SK-N-SH (cell line): ENCODE measurements at regions not wholly inside any gene's neighbourhood (a gene's known extent, or its start where the extent isn't known, plus 50 kb on each side); places are given as distances from the start of the nearest gene placed in this dataset.
A peak's percentile ranks its signal among the peaks of the same experiment; 100 is the strongest.

Experiments used
- CTCF ChIA-PET: fragments of 300-600, 350-600 bp; formaldehyde crosslinking; extraction: SDS; loops from one replicate; lab custom pipeline; 2021; lab: Yijun Ruan, JAX
- POLR2A ChIA-PET: fragments of 350-600 bp; sonication (Branson Sonifier 250); formaldehyde crosslinking; extraction: SDS; loops from one replicate; lab custom pipeline; 2020; ENCODE audit warnings: antibody characterized with exemption, inconsistent platforms; lab: Yijun Ruan, JAX
- DNase-seq: peaks from one replicate; pipeline ENCODE4 v3.0.0; 2012
- H2AFZ ChIP-seq: fragments of 200-600 bp; sonication (generic); 2 replicates; pipeline ENCODE4 v1.8.1; 2016; ENCODE audit warnings: antibody characterized with exemption, mild to moderate bottlenecking, low read depth
- H3F3A ChIP-seq: fragments of 200-600 bp; sonication (generic); replicated peaks from 2 replicates; pipeline ENCODE3; 2016; ENCODE audit warnings: antibody characterized with exemption, mild to moderate bottlenecking; ENCODE audit not compliant: insufficient read depth
- H3K27ac ChIP-seq, 2 experiments: fragments of 200-500 bp in 1 of 2; fragments of 200-600 bp in 1 of 2; sonication (Bioruptor generic) in 1 of 2; sonication (generic), shearing (Covaris generic) in 1 of 2; 2 replicates each; pipeline versions ENCODE4 v1.5.1 to v1.6.1; 2014 to 2016; ENCODE audit warnings: low read depth in 2 of 2, inconsistent platforms in 1 of 2, low read length in 1 of 2, mild to moderate bottlenecking in 1 of 2, mixed read lengths in 1 of 2
- H3K27me3 ChIP-seq: fragments of 200-600 bp; sonication (generic), shearing (Covaris generic); 2 replicates; pipeline ENCODE4 v1.6.1; 2016; ENCODE audit warnings: mixed run types; ENCODE audit not compliant: insufficient read depth
- H3K36me3 ChIP-seq, 2 experiments: fragments of 200-500 bp in 1 of 2; fragments of 200-600 bp in 1 of 2; sonication (Bioruptor generic) in 1 of 2; sonication (generic) in 1 of 2; replicated peaks in 1 of 2; 2 replicates each; pipeline versions ENCODE3 to v1.5.1; 2014 to 2016; ENCODE audit warnings: low read length in 1 of 2, mild to moderate bottlenecking in 1 of 2; ENCODE audit not compliant: insufficient read depth in 2 of 2, control insufficient read depth in 1 of 2
- H3K4me1 ChIP-seq, 2 experiments: fragments of 200-500 bp in 1 of 2; fragments of 200-600 bp in 1 of 2; sonication (Bioruptor generic) in 1 of 2; sonication (generic), shearing (Covaris generic) in 1 of 2; 2 replicates each; pipeline versions ENCODE4 v1.5.1 to v1.6.1; 2014 to 2016; ENCODE audit warnings: low read depth in 1 of 2, low read length in 1 of 2, mixed run types in 1 of 2; ENCODE audit not compliant: insufficient read depth in 2 of 2, control insufficient read depth in 1 of 2
- H3K4me2 ChIP-seq: fragments of 200-600 bp; sonication (generic), shearing (Covaris generic); 2 replicates; pipeline ENCODE4 v1.6.1; 2017; ENCODE audit warnings: mixed run types
- H3K4me3 ChIP-seq, 2 experiments: fragments of 200-500 bp in 1 of 2; fragments of 200-600 bp in 1 of 2; sonication (Bioruptor generic) in 1 of 2; sonication (generic), shearing (Covaris generic) in 1 of 2; 2 replicates each; pipeline versions ENCODE4 v1.5.1 to v1.8.1; 2014 to 2016; ENCODE audit warnings: low read depth in 2 of 2, inconsistent platforms in 1 of 2, low read length in 1 of 2, mild to moderate bottlenecking in 1 of 2, mixed read lengths in 1 of 2, moderate library complexity in 1 of 2
- H3K79me2 ChIP-seq: fragments of 200-600 bp; sonication (generic); 2 replicates; pipeline ENCODE4 v1.8.1; 2017; ENCODE audit warnings: mild to moderate bottlenecking; ENCODE audit not compliant: insufficient read depth
- H3K9ac ChIP-seq: fragments of 200-600 bp; sonication (generic); 2 replicates; pipeline ENCODE4 v1.6.1; 2017; ENCODE audit warnings: mixed run types
- H3K9me2 ChIP-seq: fragments of 200-600 bp; sonication (generic); 2 replicates; pipeline ENCODE4 v1.6.1; 2017; ENCODE audit warnings: mixed run types
- H3K9me3 ChIP-seq: fragments of 200-600 bp; sonication (generic); 2 replicates; pipeline ENCODE4 v1.6.1; 2017; ENCODE audit warnings: mixed run types, mild to moderate bottlenecking, moderate library complexity
- H4K20me1 ChIP-seq: fragments of 200-600 bp; sonication (generic); 2 replicates; pipeline ENCODE4 v1.6.1; 2017; ENCODE audit warnings: mild to moderate bottlenecking, mixed run types; ENCODE audit not compliant: insufficient read depth
- CTCF ChIP-seq: fragments of 200-600 bp; sonication (generic); IDR thresholded peaks from 2 replicates; pipeline ENCODE4 v1.6.1; 2017; ENCODE audit warnings: antibody characterized with exemption, mild to moderate bottlenecking, moderate library complexity
- ELF1 ChIP-seq: IDR thresholded peaks from 2 replicates; pipeline ENCODE4 v1.4.0; 2012
- EP300 ChIP-seq, 2 experiments: IDR thresholded peaks; 2 replicates each; pipeline versions ENCODE4 v1.4.0 to v1.6.1; 2012; ENCODE audit warnings: borderline replicate concordance in 1 of 2, low read depth in 1 of 2, low read length in 1 of 2
- EZH2phosphoT487 ChIP-seq: fragments of 200-600 bp; sonication (generic); IDR thresholded peaks from 2 replicates; pipeline ENCODE4 v1.6.1; 2017; ENCODE audit warnings: low read depth, mixed run types, mild to moderate bottlenecking, antibody characterized with exemption, moderate library complexity, borderline replicate concordance
- FOSL2 ChIP-seq: IDR thresholded peaks from 2 replicates; pipeline ENCODE4 v1.4.0; 2012; ENCODE audit warnings: low read depth, mild to moderate bottlenecking, moderate library complexity, borderline replicate concordance
- FOXJ3 ChIP-seq: sonication (generic); formaldehyde crosslinking; IDR thresholded peaks from 2 replicates; pipeline ENCODE4 v1.5.1; 2020; ENCODE audit warnings: mild to moderate bottlenecking, missing genetic modification reagents
- GABPA ChIP-seq: IDR thresholded peaks from 2 replicates; pipeline ENCODE4 v1.4.0; 2012; ENCODE audit warnings: low read depth, mild to moderate bottlenecking
- GATA2 ChIP-seq: sonication (generic); formaldehyde crosslinking; IDR thresholded peaks from 2 replicates; pipeline ENCODE4 v1.5.0; 2020; ENCODE audit warnings: mild to moderate bottlenecking, missing genetic modification reagents
- JUND ChIP-seq: IDR thresholded peaks from 2 replicates; pipeline ENCODE4 v1.4.0; 2012
- MAX ChIP-seq: IDR thresholded peaks from 2 replicates; pipeline ENCODE4 v1.4.0; 2012; ENCODE audit warnings: low read depth
- MEF2A ChIP-seq: IDR thresholded peaks from 2 replicates; pipeline ENCODE4 v1.4.0; 2012; ENCODE audit warnings: low read depth, borderline replicate concordance
- NFIC ChIP-seq: IDR thresholded peaks from 2 replicates; pipeline ENCODE4 v1.4.0; 2012; ENCODE audit warnings: borderline replicate concordance
- NRF1 ChIP-seq: IDR thresholded peaks from 2 replicates; pipeline ENCODE4 v1.6.1; 2012; ENCODE audit warnings: low read depth, mild to moderate bottlenecking, low read length
- POLR2AphosphoS5 ChIP-seq: IDR thresholded peaks from 2 replicates; pipeline ENCODE4 v1.6.1; 2012; ENCODE audit warnings: low read depth, low read length
- RAD21 ChIP-seq: IDR thresholded peaks from 2 replicates; pipeline ENCODE4 v1.6.1; 2012; ENCODE audit warnings: mild to moderate bottlenecking, low read length
- RXRA ChIP-seq: IDR thresholded peaks from 2 replicates; pipeline ENCODE4 v1.4.0; 2012; ENCODE audit warnings: low read depth, mild to moderate bottlenecking, borderline replicate concordance
- SMC3 ChIP-seq: IDR thresholded peaks from 2 replicates; pipeline ENCODE4 v1.6.1; 2012; ENCODE audit warnings: low read depth, low read length, improper control_type of control experiment
- TAF1 ChIP-seq: IDR thresholded peaks from 2 replicates; pipeline ENCODE4 v1.6.1; 2012; ENCODE audit warnings: low read depth, mild to moderate bottlenecking, low read length, moderate library complexity, borderline replicate concordance
- TEAD4 ChIP-seq: IDR thresholded peaks from 2 replicates; pipeline ENCODE4 v1.4.0; 2012; ENCODE audit warnings: mild to moderate bottlenecking, borderline replicate concordance; ENCODE audit not compliant: insufficient read depth
- YY1 ChIP-seq: IDR thresholded peaks from 2 replicates; pipeline ENCODE4 v1.4.0; 2012; ENCODE audit warnings: low read depth, mild to moderate bottlenecking
- ZBTB33 ChIP-seq: IDR thresholded peaks from 2 replicates; pipeline ENCODE4 v1.4.0; 2012; ENCODE audit warnings: low read depth, borderline replicate concordance
- WGBS: methylation state at CpG from one replicate; pipeline ENCODE4 v1.1.6; 2017; ENCODE audit warnings: low lambda C conversion rate; 5-methylcytosine and 5-hydroxymethylcytosine counted together
- TF ChIP-seq, protein P1 (sequence below): fragments of 150-350 bp; IDR thresholded peaks from 2 replicates; pipeline ENCODE4 v1.6.1; 2017; ENCODE audit warnings: antibody characterized with exemption, low read length, low read depth, borderline replicate concordance
- TF ChIP-seq, protein P2 (sequence below): IDR thresholded peaks from 2 replicates; pipeline ENCODE4 v1.4.0; 2012; ENCODE audit warnings: low read depth, borderline replicate concordance
- TF ChIP-seq, protein P3 (sequence below): fragments of 150-350 bp; IDR thresholded peaks from 2 replicates; pipeline ENCODE4 v1.6.1; 2016; ENCODE audit warnings: mild to moderate bottlenecking, low read depth, low read length
- TF ChIP-seq, protein P4 (sequence below): IDR thresholded peaks from 2 replicates; pipeline ENCODE4; 2012

- Histone ChIP-seq H3K9me3 (no peaks in the 10 kb centered on the region), H3K79me2 (no peaks in the 10 kb centered on the region), H3K4me1 (peaks cover 0 to 13% of the 10 kb centered on the region in 2 experiments; a peak in 1 of 4 replicates), H3K9ac (no peak overlapping the region), H3K27ac (peak overlapping the region; percentile 40 to 60; a peak in 3 of 4 replicates), H2AFZ (no peak overlapping the region), H3K9me2 (no peaks in the 10 kb centered on the region), H4K20me1 (no peaks in the 10 kb centered on the region), H3K4me3 (no peak overlapping the region), H3F3A (peaks cover 18% of the 10 kb centered on the region), H3K27me3 (no peaks in the 10 kb centered on the region), H3K4me2 (peak overlapping the region; percentile 17; the same call in 1 of the 2 replicates), H3K36me3 (no peaks in the 10 kb centered on the region)
- ChIA-PET POLR2A (no interaction called here), CTCF (interaction anchor here (1.4 kb wide), 1 partner anchor 23 kb away, joined by 3 read pairs; no protein-coding TSS in a partner anchor)
- 44% methylated on average over 2 of the region's 2 CpGs for WGBS
- DNase-seq, result no peak
- TF ChIP-seq, protein P1, sequence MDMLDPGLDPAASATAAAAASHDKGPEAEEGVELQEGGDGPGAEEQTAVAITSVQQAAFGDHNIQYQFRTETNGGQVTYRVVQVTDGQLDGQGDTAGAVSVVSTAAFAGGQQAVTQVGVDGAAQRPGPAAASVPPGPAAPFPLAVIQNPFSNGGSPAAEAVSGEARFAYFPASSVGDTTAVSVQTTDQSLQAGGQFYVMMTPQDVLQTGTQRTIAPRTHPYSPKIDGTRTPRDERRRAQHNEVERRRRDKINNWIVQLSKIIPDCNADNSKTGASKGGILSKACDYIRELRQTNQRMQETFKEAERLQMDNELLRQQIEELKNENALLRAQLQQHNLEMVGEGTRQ, result no peak
- TF ChIP-seq TAF1 (no peak), GABPA (no peak), NRF1 (no peak), GATA2 (CRISPR knock-in tag) (no peak), ZBTB33 (no peak), EP300 (IDR thresholded peaks at IDR 0.05; ENCODE audit: borderline replicate concordance in 1 of 2, low read depth in 1 of 2, low read length in 1 of 2) (no peak; a peak in 1 of 4 replicates), MAX (no peak), JUND (peak; percentile 23), ELF1 (no peak), YY1 (no peak), FOSL2 (peak; percentile 23; the same call in 1 of the 2 replicates), CTCF (no peak), SMC3 (no peak; the same call in 1 of the 2 replicates), NFIC (peak; percentile 95), EZH2phosphoT487 (no peak), TEAD4 (peak; percentile 82), FOXJ3 (CRISPR knock-in tag) (no peak), POLR2AphosphoS5 (0 out of 2 replicates have a peak, but pooled peaks have one; percentile 19), MEF2A (no peak), RAD21 (no peak), RXRA (0 out of 2 replicates have a peak, but pooled peaks have one; percentile 12)
- TF ChIP-seq, protein P2, sequence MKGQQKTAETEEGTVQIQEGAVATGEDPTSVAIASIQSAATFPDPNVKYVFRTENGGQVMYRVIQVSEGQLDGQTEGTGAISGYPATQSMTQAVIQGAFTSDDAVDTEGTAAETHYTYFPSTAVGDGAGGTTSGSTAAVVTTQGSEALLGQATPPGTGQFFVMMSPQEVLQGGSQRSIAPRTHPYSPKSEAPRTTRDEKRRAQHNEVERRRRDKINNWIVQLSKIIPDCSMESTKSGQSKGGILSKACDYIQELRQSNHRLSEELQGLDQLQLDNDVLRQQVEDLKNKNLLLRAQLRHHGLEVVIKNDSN, result no peak
- TF ChIP-seq, protein P3, sequence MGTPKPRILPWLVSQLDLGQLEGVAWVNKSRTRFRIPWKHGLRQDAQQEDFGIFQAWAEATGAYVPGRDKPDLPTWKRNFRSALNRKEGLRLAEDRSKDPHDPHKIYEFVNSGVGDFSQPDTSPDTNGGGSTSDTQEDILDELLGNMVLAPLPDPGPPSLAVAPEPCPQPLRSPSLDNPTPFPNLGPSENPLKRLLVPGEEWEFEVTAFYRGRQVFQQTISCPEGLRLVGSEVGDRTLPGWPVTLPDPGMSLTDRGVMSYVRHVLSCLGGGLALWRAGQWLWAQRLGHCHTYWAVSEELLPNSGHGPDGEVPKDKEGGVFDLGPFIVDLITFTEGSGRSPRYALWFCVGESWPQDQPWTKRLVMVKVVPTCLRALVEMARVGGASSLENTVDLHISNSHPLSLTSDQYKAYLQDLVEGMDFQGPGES, result no peak
- TF ChIP-seq, protein P4, sequence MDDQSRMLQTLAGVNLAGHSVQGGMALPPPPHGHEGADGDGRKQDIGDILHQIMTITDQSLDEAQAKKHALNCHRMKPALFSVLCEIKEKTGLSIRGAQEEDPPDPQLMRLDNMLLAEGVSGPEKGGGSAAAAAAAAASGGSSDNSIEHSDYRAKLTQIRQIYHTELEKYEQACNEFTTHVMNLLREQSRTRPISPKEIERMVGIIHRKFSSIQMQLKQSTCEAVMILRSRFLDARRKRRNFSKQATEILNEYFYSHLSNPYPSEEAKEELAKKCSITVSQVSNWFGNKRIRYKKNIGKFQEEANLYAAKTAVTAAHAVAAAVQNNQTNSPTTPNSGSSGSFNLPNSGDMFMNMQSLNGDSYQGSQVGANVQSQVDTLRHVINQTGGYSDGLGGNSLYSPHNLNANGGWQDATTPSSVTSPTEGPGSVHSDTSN, result peak; percentile 94
Measured at GRCh38 chr5:143576711-143577484, 173.4 kb upstream of the NR3C1 start.
